SW 1271 (cell line): ENCODE measurements at regions not wholly inside any gene's neighbourhood (a gene's known extent, or its start where the extent isn't known, plus 50 kb on each side); places are given as distances from the start of the nearest gene placed in this dataset.

Experiments used
- DNase-seq, 2 experiments: peaks; one replicate each; lab custom pipeline; 2025; lab: John Stamatoyannopoulos, UW

DNA sequence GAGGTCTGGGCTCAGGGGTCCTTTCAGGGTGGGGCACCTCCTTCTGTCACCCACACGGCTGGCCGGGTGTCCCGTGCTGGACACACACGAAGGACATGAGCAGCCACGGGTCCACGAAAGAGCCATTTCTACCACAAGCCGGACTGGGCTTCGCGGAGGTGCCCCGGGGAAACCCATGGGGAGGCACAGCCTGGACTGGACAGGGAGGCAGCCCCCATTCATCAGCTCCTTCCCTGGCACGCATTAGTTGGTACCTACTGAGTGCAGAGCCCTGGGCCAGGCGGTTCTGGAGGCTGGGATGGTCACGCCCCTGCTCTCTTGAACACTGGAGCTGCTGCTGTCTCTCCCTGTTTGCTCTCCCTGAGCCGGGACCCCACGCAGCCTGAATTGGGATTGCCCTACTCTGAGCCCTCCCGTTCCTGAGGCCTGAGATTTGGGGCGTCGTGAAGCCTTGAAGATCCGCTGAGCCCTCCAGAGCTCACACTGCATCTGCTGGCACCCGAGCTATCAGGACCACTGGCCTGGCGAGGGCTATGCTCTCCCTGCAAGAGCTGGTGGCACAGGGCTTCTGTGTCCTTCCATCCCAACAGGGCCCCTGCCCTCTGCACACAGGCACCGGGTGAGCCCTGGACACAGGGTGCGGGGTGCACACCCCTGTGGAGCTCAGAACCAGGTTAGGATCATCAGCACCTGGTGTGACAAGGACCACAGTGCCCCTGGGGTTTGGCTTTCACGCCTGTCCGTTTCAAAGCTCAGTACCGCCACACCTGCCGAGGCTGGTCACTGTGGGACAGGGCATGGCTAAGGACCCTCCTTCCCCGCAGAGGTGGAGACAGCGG, 84.6 kb downstream of the MYEOV start:
- no peak for DNase-seq

DNA sequence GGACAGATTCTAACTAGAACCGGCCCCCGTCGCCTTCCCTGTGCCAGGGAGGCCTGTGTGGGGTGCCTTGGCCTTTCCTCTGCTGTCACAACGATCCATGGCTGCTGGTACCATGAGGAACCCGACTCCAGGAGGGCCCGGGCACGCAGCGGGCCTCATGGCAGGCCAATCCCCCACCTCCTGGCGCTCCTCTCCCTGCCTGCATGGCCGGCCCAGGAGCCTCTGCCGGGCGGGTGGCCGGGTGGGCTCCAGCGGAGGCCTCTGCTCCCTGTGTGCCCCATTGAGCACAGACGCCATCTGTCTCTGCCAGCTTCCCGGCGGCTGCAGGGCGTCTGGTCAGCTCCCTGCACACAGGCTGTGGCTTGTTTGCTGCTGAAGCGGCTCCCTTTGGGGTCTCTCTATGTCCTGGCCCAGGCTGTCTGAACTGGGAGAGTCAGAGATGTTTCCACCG, 86.5 kb downstream of the MYEOV start:
- DNase-seq, result no peak

GRCh38 chr11:69380921-69381581, 87.1 kb downstream of the MYEOV start:
- DNase-seq, result no peak

DNA sequence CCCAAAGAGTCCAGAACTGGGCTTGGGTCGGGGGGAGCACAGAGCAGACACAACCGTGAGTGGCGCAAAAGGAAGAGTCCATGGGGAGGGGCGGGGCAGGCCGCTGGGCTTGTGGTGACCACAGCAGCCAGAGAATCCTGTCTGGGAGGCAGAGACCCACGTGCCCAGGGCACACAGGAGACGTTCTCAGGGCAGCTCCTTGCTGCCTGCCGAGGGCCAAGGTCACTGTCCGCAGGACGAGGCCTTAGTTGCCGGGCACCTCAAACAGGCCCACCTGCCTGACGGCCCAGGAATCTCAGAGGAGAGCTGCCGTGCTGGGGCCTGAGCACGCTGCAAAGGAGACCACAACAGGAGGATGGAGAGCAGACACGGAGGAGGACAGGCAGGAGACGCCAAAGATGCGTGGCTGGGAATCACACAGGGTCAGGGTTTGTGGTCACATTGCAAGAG, 87.8 kb downstream of the MYEOV start:
- DNase-seq, result no peak

- DNase-seq, result no peak
These were observed 88.5 kb downstream of the MYEOV start for GRCh38 chr11:69382131-69383128.

DNA sequence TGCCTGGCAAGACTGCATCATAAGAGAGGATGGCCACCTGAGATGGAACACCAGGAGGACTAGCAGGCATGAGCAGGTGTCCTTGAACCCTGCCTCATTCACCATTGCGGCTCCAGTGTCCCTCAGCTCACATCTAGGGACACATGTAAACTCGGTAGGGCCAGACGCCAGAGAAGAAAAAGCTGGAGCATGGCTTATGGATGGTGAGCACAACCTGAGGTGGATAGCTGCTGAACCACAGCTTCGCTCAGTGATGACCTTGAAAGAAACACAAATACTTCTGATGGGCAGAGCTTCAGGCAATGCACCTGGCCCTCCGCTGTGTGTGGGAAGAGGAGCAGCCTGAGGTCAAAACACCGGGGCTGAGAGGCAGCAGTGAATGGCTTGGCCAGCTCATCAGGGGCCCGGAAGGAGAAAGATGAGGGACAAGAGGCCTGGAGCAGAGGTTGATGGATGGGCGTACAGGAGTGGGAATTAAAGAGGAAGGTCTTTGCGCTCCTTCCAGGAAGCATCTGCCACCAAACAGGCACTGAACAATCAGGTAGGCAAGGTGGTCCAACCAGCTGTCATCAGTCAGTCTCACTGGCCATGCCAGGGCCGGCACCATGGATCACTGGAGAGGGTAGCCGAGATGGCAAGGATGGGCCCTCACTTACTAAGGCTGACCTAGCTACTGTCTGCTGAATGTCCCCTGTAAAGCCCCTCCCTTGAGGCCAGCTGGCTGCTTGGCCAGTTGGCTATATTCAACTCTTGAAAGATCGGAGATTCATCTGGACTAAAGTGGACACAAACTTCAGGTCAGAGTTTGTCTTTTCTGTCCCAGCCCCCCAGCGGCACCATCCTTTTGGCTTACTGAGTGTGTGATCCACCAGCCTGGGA, 89.7 kb downstream of the MYEOV start:
- no peak for DNase-seq

DNA sequence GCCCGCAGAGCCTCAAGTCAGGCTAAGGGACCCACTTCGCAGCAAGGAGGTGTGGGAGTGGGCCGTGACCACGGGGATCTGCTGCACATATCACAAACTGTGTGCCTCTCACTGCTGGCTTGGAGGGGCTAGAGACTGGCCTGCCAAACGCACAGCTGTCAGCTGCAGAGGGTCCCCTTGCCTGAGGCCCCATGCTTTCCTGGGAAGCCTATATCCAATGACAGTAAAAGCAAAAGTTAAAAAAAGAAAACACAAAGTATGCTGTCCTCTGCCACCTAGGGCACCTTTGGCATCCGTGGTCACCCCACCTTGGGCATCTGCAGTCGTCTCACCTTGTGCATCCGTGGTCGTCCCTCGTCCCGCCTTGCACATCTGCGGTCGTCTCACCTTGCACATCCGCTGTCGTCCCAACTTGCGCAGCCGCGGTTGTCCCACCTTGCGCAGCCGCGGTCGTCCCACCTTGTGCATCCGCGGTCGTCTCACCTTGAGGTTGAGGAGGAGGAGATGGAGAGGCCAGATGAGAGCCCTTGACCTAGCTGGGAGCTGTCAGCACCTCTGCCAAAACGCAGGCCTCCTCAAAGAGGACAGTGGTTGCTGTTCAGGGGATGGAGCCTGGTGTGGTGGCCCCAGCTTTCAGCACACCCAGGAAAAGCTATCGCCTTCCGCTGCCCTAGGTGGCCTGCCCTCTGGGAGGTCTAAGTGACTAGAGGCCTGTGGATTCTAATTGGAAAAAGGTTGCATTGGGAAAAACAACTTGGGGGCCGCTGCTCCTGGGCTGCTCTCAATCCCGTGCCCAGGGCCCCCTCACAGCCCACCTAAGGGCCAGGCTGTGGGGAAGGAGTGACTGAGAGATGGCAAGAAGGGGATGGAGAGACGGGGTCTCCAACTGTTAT, 90.5 kb downstream of the MYEOV start:
- no peak for DNase-seq

DNA sequence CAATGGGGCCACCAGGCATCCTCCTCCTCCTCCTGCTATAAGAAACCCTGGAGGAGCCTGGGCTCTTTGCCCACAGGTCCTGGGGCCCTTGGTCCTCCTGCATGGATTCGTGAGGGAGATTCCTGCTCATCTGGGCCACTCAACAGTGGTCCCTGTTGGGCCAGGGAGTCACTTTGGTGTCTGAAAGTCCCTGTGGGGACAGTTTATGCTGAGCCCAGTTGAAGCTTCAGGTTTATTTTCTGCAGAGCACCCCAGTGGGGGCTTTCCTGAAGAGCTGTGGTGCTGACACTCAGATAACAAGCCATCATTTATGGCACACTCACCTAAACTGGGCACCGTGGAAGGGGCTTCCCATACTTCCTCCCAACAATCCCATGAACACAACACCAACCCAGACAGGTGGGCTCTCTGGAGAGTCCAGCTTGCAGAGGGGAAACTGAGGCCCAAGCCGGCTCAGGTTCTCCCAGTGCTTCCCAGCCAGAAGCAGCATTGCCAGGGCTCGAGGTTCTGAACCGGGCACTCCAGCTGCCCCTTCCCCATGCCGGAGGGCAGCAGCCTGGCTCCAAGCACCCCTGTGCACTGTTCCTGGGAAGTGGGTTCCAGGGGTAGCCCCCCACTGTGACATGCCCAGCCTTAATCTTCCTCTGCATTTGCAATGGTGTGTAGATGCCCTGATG, 91.3 kb downstream of the MYEOV start:
- no peak for DNase-seq

DNA sequence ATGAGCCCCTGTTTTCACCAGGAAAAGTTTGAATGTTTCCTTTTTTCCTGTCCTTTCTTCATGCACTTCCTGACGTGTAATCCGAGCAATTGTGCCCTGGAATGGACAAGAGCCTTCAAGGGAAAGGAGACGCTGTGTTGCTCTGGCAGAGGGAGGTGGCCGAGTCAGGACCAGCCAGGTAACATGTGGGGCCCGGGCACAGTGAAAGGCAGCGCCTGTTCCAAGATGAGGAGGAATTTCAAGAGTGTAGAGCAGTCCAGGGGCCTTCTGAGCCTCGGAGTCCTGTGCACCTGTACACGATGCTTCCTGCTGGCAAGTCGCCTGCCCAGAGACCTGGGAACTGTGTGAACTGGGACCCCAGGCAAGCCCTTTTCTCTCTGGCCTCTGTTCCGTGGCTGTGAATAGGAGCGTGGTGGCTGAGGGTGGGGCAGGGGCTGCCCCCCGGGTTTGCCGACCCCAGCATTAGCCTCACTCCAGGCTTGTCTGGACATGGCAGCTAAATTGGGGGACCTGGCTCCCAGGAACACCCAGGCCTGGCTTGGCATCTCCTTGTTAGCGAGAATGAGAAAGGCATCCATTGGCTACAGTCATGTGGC, 92.0 kb downstream of the MYEOV start:
- no peak for DNase-seq

DNA sequence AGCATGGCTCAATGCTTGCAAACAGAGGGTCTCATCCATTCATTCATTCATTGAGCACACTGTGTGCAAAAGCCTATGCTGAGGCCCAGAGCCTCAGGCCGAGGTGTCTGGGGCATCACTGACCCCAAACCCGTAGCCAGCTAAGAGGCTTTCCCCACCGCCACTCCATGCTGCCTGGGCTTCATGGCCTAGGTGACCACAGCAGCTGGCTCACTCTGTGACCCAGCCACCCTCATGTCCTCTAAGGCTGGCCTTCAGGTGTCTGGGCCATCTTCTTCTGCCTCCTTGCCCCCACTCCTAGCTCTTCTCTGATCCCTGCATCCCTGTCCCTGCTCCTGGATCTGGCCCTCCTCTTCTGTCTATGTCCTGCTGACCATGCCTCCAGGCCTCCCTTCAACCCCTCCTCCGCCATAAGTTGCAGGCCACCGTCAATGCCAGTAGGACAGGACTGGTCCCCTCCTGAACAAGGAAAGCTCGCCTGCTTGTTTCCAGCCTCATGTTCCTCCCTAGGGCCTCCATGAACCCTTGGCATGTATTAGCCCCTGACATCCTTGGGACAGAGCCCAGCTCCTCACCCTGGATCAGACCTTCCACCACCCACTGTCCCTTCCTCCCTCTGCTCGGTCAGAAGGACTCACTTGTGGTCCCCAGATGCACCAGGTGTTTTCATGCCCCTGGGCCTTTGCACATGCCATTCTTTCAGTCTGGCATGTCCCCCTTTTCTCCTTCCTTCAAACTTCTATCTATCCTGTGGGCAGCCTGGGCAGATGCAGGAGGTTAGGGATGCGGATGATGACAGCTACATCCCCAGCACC, 92.8 kb downstream of the MYEOV start:
- no peak for DNase-seq

- no peak for DNase-seq
These were observed 93.5 kb downstream of the MYEOV start for GRCh38 chr11:69387409-69387885.

GRCh38 chr11:69388210-69388609, 93.3 kb upstream of the LINC01488 start:
- DNase-seq, result no peak

- no peak for DNase-seq
These were observed 92.8 kb upstream of the LINC01488 start for GRCh38 chr11:69388661-69389060.

DNA sequence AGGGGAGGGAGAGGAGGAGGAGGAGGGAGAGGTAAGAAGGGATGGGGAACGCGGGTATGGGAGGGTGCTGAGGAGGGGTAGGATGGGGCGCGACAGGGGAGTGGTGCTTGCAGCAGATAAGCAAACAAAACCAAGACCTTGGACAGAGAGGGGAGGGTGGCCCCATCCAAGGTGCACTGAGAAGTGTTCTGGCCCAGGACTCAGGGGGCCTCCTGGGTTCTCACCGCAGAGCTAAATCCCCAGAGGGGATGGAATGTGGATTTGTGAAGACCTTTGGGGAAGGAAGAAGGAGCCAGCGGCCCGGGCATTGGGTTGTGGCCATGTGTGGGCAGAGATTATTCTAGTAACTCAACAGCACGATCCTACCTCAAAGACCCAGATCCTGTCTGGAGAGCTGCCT, 90.9 kb upstream of the LINC01488 start:
- no peak for DNase-seq

DNA sequence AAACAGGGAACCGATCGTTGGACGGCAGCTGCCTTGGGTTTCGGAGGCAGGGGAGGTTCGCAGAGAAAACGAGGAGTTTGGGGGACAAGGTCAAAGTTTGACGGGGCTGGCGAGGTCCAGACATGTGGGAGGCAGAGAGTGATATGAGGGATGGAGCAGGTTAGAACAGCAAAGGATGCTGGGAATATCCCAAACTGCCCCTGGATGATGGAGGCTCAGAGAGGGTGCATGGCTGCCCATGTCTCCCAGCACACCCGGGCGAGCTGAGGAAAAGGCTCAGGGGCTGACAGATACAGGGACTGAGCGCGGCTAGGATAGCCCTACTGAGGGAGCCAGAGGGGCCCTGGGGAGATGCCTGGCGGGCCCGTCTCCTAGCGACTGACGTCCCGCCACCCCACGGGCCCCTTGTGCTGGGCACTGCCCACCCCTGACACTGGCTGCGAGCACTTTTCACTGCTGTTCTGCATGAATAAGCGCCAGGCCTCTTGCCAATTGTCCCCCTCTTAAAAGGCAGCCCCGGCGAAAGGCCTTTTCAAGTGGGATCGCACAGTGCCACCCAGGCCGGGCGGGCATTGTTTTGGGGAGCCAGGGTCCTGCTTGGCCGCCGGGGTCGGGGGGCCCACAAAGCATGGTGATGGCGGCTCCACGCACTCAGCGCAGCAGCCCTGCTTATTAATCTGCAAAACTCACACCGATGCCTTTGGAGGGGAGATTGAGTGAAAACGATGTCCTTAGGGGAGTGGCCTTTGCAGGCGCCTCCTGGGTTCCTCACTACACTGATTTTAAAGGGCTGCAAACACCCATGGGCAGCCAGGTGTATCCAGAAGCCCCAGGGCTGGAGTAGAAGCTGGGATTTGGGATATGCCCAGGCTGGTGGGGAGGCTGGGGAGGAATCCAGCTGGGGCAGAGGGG, 90.0 kb upstream of the LINC01488 start:
- no peak for DNase-seq

GRCh38 chr11:69392104-69392653, 89.3 kb upstream of the LINC01488 start:
- no peak for DNase-seq
